NT2/D1 (cell line): ENCODE measurements at regions not wholly inside any gene's neighbourhood (a gene's known extent, or its start where the extent isn't known, plus 50 kb on each side); places are given as distances from the start of the nearest gene placed in this dataset.

Source experiments
- SUZ12 ChIP-seq: IDR thresholded peaks from 2 replicates; pipeline ENCODE4 v1.6.1; 2011; ENCODE audit not compliant: insufficient read length, insufficient read depth; ENCODE audit errors: extremely low read depth
- YY1 ChIP-seq: IDR thresholded peaks from 2 replicates; pipeline ENCODE4 v1.6.1; 2011; ENCODE audit not compliant: insufficient read length, insufficient read depth
- ZNF274 ChIP-seq: IDR thresholded peaks from 2 replicates; pipeline ENCODE4 v1.6.1; 2011; ENCODE audit warnings: mild to moderate bottlenecking, low read depth, low read length

GRCh38 chr2:195575879-195576401 lies 81.1 kb upstream of the SLC39A10 start:
- TF ChIP-seq ZNF274 (no peak), YY1 (no peak), SUZ12 (no peak)
